ENCODE measurements at regions not wholly inside any gene's neighbourhood (a gene's known extent, or its start where the extent isn't known, plus 50 kb on each side); places are given as distances from the start of the nearest gene placed in this dataset.

DNA sequence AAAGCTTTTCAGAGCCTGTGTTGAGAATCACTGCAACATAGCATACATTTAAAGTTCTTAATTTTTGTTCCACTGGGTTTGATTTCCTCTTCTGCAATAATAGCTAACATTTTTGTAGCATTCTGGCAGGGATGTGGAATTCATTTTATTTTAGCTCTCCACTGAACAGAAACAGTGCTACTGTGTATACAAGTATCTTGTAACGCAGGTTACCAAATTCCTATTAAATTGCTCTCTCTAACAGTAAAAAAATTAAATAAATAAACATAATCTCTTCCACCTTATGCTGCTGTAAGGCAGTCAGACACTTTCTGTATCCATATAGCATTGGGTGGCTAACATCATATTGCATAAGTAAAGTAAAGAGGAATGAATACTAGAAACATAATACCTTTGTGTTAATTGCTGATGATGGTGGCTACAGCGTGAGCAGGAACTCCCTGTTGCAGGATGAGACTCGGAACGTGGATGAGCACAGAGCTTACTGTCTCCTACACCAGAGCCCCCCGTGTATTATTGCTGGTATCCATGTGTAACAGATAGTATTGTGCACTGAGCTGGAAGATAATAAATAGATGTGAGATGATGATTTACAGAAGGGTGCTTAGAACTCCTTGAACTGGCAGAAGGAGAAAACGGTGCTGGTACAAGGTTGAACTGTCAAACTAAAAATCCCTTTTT lies 276.9 kb upstream of the SNX7 start:
- no peak for DNase-seq (ENCODE audit: low read depth in 2 of 2)

DNA sequence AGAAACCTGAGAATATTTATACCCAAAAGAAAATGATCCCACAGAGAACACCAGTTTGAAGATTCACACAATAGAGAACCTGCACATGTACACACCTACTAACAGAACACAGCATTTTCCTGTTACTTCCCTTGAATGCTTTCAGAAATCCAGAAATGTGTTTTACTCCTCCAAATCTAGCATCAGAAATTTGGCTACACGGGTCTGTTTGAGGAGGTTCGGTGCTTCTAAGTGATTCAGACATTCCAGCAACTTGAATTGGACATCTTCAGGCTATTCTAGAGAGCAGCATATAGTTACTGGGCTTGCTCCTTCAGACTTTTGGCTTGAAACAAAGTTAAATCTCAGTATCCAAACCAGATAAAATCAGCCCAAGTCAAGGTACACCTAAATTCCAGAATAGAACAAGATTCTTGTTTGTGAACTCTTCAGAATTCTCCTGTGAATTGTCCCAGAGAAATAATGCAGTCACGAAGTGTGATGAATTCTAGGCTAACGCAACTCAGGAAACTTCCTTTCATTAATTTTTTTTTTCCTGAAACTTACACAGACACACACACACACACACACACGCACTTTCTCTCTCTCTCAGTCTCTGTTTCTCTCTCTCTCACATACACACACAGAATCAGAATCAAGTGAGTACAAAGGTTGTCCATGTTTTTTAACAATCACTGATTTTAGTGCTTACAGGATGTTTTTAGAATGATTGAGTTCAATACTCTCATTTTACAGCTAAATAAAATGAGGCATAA lies 278.4 kb upstream of the SNX7 start:
- DNase-seq (ENCODE audit: low read depth in 2 of 2): no peak

- no peak for DNase-seq (ENCODE audit: low read depth in 2 of 2)
Measured at GRCh38 chr1:98382586-98382985, 278.9 kb upstream of the SNX7 start.

DNA sequence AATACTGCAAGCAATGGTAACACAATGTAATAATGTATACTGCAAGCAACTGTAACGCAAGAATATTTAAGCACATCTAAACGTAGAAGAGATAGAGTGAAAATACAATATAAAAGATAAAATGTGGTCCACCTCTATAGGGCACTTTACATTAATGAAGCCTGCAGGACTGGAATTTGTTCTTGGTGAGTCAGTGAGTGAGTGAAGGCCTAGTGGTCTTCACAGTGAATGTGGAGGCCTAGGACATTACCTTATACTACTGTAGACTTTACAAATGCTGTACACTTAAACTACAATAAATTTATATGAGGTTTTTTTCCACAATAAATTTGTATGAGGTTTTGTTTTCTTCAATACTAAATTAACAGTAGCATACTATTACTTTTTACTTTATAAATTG lies 287.4 kb upstream of the SNX7 start:
- DNase-seq (ENCODE audit: low read depth in 2 of 2): no peak

DNA sequence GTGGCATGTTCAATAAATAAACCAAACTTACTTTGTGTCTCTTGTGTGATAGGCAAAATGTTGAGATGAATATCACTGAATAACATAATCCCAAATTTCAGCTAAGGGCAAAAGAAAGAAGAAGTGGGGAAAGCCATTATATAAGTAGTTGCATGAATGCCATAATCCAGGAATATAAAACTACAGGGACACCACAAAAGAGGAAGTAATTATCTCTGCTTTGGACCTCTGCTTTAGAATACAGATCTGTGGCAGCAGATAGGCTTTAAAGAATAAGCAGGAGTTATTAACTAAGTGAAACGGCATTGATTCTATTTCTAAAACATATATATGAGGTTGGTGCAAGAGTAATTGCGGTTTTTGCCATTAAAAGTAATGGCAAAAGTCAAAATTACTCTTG lies 288.5 kb upstream of the SNX7 start:
- no peak for DNase-seq (ENCODE audit: low read depth in 2 of 2)

DNA sequence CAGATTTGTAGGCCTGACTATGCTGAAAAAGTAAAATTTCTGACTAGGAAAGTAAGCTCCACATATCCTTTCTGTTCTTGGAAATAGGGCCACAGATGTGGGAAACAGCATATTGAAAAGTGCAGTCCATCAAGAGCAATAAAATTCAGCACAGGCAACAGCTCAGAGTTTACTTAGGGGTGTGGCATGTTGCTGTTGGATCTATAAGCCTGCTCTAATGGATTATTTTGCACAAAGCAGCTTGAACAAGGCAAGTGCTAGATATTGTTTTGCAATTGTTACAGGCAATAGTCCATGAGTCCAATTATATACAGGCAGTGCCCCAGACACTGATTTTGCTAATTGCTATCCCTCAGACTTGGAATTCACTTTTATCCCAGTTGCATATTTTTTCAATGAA lies 289.8 kb upstream of the SNX7 start:
- DNase-seq (ENCODE audit: low read depth in 2 of 2): no peak

DNA sequence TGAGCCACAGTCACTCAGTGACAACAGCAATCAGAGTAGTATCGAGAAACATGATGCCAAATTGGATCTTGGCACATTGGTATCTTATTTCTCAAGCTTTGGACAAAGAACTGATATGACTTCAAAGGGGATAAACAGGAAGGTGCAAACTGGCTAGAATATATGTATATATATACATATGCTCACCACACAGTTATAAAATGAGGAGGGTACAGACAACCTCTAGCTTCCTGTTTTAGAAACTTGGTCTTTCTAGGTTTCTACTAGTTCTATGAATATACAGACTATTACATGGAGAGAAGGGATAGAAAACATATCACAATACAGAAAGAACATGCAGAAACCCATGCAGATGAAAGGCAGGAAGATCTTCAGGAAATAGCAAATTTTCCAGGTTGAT lies 292.1 kb upstream of the SNX7 start:
- DNase-seq (ENCODE audit: low read depth in 2 of 2): no peak

DNA sequence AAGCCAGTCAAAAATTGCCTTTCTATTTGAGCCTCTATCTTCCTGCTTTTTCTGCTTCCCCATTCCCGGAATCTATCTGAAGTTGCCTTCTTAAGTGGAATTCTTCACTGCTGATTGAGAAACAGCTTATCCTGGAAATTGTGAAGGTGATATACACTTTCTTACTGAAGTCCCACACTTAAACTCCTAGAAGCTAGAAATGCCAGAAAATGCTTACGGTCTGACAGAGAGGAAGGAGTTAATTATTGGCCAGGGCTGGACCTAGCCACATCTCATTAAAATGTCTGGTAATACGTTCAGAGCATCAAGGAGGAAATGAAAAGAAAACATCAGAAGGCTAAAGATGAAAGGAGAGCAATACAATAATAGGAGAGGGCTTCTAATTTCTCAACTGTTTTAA lies 292.5 kb upstream of the SNX7 start:
- no peak for DNase-seq (ENCODE audit: low read depth in 2 of 2)

GRCh38 chr1:98367426-98367825 lies 294.1 kb upstream of the SNX7 start:
- no peak for DNase-seq (ENCODE audit: low read depth in 2 of 2)

DNA sequence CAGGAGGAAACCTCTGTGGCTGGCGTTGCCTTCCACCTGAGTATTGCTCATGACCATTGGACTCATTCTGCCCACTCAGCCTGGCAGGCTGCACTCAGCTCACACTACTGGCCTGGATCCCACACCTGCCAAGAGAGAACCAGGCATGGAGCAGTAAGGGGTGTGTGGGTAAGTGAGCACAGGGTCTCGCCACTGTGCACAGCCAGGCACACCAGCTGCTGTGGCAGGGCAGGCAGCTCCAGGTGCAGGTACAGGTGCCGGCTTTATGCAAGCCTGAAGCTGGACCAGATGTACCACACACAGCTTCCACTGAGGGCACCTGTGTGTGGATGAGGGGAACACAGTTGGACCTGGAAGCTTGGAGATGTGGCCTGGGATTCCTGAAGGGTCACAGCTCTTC lies 295.2 kb upstream of the SNX7 start:
- no peak for DNase-seq (ENCODE audit: low read depth in 2 of 2)

GRCh38 chr1:98364544-98364943 lies 297.0 kb upstream of the SNX7 start:
- DNase-seq (ENCODE audit: low read depth in 2 of 2): no peak

GRCh38 chr1:98360864-98361263 lies 300.7 kb upstream of the SNX7 start:
- DNase-seq (ENCODE audit: low read depth in 2 of 2): no peak

DNA sequence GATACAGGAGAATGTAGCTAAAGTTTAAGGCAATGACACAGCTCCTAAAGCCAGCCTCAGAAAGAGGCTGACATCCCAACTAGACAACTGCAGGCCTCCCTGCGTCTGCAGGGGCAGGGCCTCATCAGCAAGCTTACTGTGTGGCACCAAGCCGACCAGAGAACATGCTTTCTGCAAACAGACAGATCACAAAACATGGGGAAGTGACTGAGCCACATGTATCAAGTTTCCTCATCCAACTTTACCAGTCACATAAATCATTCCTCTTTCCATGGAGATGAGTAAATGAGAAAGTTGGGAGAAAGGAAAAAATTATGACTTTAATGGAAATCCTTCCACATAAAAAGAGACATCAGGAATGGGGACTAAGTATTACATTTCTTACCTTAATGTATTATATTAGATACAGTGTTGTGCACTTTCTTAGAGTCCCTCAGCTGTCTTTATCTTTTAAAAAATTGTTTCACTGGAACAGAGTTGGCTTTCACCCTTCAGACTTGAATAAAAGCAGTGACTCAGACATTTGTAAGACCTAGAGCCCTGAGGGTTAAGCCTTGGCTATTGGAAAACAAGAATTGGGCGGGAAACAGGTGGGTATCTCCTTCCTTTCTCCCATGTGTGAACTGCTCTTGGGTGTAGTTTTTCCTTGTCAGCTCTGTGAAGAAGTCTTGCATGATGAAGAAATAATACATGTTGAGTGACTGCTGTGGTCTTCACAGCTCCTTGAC lies 305.7 kb upstream of the SNX7 start:
- DNase-seq (ENCODE audit: low read depth in 2 of 2): no peak

DNA sequence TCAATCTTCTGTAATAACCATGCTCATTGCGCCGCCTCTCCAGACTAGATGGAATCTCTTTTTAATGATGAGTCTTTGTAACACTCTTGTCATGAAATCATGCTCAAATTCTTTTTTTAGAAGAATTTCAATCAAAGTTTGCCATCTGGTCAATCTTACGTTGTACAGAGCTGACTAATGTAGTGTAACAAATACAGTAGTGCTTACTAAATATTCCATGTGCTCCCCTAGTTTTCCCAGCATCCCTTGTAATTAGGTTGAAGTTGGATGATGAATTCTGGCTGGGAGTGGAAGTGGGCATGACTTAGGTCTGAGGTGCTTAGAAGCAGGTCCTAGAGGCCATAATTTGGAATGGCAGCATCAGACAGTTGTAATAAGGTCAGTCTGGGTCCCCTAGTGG lies 309.1 kb upstream of the SNX7 start:
- DNase-seq (ENCODE audit: low read depth in 2 of 2): no peak

DNA sequence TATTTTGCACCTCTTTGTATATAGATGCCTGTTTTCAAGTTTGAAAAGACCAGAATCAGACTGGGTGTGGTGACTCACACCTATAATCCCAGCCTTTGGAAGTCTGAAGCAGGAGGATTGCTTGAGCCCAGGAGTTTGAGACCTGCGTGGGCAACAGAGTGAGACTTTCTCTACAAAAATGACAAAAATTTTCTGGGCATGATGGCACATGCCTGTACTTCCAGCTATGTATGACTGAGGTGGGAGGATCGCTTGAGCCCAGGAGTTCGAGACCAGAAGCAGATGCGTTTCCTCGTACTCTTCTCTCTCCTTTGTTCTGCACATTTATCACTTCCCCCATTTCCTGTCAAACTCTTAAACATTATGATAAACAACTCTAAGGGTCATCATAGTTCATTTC lies 310.0 kb upstream of the SNX7 start:
- no peak for DNase-seq (ENCODE audit: low read depth in 2 of 2)

GRCh38 chr1:98345417-98345816 lies 316.1 kb upstream of the SNX7 start:
- DNase-seq (ENCODE audit: low read depth in 2 of 2): no peak

DNA sequence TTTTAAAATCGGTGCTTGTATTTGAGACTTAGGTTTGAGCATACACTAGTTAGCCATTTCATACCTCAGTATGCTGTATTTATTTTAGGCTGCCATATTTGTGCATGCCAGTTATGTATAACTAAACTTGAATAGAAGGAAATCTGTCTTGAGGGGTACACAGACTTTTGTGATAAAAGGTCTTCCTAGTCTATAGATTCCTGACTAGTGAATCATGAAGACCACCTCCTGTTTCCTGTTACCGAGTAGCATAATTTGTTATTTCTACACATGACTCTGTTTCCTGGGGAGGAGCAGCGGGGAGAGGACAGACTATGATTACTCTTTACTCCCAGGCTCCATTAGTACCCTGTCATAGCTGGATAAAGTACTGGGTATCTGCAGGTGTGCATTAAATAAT lies 316.8 kb upstream of the SNX7 start:
- no peak for DNase-seq (ENCODE audit: low read depth in 2 of 2)

GRCh38 chr1:98342566-98342965 lies 319.0 kb upstream of the SNX7 start:
- DNase-seq (ENCODE audit: low read depth in 2 of 2): no peak

GRCh38 chr1:98340511-98340910 lies 321.0 kb upstream of the SNX7 start:
- DNase-seq (ENCODE audit: low read depth in 2 of 2): no peak

- DNase-seq (ENCODE audit: low read depth in 2 of 2): no peak
Measured at GRCh38 chr1:98336472-98337083, 324.9 kb upstream of the SNX7 start.

GRCh38 chr1:98333936-98334335 lies 327.6 kb upstream of the SNX7 start:
- no peak for DNase-seq (ENCODE audit: low read depth in 2 of 2)

GRCh38 chr1:98333406-98333805 lies 328.1 kb upstream of the SNX7 start:
- no peak for DNase-seq (ENCODE audit: low read depth in 2 of 2)

Data from stimulated activated CD4-positive, alpha-beta T cell treated with anti-CD3 and anti-CD28 coated beads, Interleukin-12 subunit alpha, Interleukin-12 subunit beta, amount 100 ng/mL, for 24 hours (primary cell).